Mesenteric fat pad (tissue), 1 donor: ENCODE measurements at regions not wholly inside any gene's neighbourhood (a gene's known extent, or its start where the extent isn't known, plus 50 kb on each side); places are given as distances from the start of the nearest gene placed in this dataset.
"Not testable (repeated sequence)": the region's sequence is repeated elsewhere in the genome, so short reads cannot be mapped to it uniquely, and the experiment has no call there.

Source experiments
- DNase-seq: peaks from one replicate; pipeline ENCODE4 v3.0.0-alpha.2; 2020; ENCODE audit warnings: low spot score
- donor health status: DM: yes; HTN: yes; CAD: no.

DNA sequence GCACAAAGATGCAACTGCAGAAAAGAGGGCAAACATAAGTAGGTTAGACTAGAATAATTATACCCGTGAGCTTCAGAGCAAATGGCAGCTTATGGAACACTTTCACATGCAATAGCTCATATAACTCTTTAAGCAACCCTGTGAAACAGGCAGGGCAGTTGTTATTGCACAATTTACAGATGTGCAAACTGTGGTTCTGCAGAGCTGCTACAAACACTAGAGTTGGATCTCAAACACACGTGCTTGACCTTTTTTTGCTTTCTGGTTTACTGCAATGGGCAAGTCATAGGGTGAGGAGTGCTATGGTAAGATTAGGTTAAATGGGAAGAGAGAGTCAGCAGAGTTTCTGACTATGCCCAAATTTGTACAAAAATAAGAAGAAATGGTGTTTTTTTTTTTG lies 610.8 kb downstream of the GATA3 start:
- no peak for DNase-seq

DNA sequence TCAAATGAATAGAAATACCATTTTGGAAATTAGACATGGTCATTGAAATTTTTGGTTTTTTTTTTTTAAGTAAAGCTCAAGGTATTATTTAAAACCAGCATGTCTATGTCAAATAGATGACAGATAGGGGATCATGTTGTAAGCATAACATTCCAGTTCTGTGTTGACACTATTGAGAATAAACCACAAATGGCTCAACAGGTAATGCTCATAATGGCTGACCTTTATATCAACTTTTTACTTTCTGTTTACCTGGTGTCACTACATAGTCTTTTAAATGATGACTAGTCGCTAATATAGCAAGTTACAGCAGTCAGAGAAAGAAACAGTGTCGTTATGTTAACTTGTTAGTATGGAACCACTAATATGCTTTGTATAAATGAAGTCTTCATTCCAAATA lies 616.0 kb downstream of the GATA3 start:
- no peak for DNase-seq

DNA sequence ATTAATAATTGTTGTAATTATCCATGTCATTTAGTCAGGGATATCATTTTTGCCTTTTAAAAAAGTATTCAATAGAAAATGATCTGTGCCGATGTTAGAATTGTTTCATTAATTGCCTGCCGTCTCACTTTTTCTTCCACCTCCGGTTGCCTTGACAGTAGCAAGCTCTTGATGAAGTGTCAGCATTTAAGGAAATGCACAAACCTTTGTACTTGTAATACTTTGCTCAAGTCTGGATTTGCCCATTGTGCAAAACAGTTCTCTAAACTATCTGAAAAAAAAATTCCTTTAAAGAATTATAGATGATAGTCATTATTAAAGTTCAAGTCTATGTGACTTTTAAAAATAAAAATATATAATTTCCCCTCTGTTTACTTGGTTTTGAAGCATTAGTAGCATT lies 619.7 kb downstream of the GATA3 start:
- DNase-seq = no peak

DNA sequence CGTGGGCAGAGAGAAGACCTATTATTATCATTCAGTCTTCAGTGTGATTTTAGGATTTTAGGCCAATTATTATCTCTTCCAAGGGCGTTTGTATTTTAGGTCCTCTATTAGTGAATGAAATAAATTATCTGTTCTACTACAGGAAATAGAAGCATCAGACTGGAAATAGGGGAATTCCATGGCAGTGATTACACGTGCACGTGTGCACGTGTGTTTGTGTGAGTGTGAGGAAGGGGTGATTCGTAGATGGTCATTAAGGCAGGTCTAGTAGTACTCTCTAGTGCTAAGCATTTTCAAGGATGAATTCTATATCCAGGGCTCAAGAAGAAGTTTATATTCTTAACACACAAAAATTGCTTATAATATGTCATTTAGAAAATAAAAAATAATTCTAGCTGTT lies 623.2 kb downstream of the GATA3 start:
- no peak for DNase-seq

DNA sequence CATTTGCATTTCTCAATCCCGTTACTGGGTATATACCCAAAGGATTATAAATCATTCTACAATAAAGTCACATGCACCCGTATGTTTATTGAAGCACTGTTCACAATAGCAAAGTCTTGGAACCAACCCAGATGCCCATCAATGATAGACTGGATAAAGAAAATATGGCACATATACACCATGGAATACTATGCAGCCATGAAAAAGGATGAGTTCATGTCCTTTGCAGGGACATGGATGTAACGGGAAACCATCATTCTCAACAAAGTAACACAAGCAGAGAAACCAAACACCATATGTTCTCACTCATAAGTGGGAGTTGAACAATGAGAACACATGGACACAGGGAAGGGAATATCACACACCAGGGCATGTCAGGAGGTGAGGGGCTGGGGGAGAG lies 630.4 kb downstream of the GATA3 start:
- DNase-seq = not testable (repeated sequence)

DNA sequence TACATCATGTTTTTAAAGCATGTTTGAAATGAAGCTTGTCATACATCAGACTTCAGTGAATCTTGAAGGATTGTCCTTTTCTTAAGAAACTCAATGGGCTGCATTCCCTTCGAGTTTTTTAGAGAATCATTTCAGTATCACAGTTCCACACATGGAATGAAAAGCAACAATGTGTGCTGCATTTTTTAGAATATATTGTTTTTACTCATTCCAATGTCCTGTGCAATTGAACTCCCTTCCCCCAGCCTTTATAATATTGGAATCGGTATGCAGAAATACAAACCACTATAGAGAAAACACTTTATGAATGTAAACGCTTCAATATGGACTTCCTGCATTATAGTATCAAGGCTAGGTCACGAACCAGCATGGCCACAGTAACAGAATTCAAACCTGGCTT lies 634.4 kb downstream of the GATA3 start:
- DNase-seq = no peak

DNA sequence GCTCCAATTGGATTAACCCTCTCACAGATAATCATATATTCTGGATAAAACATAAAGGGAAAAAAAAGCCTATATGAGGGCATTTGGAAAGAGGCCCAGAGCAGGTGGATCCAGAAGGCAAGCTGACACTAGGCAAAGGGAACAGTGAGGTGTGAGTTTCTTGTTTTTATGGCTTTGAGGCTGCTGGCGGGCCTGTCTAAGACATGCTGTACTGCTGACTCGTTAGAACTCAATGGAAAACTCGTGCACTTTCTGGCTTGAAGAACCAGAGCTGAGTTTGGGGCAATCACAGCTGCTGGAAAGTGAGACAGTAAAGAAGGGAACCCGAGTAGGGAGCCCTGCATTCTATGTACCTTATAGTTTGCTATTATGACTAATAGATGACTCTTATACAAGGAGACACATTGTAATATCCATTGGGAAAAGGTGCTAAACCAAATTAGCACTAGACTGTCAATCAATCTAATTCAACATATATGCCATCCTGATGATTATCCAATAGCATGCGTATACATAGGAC lies 637.1 kb downstream of the GATA3 start:
- DNase-seq = no peak

DNA sequence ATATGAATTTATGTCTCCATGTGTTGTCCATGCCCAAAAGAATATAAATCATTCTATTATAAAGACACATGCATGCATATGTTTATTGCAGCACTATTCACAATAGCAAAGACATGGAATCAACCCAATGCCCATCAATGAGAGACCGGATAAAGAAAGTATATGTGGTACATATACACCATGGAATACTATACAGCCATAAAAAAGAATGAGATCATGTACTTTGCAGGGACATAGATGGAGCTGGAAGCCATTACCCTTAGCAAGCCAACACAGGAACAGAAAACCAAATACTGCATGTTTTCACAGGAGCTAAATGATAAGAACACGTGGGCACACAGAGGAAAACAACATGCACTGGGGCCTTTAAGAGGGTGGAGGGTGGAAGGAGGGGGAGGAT lies 639.1 kb downstream of the GATA3 start:
- DNase-seq = not testable (repeated sequence)

DNA sequence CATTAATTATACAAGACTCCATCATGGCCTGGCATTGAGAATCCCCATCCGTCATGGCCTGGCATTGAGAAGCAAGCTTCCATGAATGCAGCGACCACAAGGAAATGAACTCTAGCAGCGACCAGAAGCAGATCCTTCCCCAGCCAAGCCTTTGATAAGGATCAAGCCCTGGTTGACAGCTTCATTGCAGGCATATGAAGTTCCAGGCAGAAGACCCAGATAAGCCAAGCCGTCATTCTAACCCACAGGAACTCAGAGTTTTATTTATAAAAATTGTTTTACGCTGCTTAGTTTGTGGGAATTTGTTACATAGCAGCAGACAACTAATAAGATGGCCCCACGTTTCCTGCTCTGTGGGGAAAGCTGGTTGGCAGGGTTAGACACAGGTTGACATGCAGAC lies 642.3 kb downstream of the GATA3 start:
- DNase-seq = no peak

DNA sequence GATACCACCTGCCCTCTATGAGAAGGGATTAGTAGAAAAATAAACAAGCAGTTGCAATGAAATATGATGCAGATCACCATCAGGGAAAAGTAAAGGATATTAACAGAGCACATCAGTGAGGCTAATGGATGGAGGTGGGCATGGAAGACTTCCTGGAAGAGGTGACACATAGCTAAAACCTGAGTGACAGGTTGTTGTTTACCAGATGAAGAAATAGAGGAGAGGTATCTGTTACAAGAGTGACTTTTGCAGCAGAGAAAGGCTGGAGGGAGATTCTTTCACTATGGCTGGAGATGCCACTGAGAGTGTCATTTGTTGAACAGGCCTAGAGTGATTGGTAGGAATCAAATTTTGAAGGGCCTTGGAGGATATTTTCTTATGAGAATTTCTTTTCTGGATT lies 646.2 kb downstream of the GATA3 start:
- no peak for DNase-seq

DNA sequence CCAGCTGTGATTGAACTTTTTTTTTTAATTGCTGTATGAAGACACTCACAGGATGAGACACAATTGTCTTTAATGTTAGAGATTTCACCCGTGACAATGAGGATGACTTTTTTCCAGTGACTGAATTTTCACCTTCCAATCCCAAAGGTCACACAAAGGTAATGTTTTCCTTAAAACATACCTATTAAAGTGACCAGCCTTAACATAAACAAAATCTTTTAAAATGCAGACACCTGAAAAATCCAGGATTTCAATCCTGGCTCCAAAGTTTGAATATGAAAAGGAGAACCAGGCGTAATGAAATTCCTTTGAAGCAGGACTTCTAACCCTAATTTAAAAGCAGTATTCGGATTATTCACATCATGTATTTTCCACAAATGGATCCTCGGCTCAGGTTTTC lies 647.7 kb downstream of the GATA3 start:
- no peak for DNase-seq

DNA sequence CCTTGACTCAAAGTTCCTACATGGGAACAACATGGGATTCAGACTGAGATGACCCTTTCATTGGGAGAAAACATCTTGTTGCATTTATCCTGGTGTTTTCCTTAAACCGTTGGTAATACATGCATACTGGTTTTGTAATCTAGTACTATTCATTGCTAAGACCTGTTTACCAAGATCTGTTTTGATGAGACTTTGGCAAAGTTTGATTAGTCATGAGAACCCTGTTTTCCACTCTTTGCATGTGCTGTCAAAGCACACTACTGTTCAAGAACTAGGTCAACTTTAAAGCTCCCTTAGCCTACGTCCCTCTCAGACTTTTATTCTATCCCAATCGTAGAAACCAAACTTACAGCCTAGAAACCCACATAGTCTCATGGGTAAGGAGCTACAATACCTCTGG lies 650.9 kb downstream of the GATA3 start:
- DNase-seq = no peak

DNA sequence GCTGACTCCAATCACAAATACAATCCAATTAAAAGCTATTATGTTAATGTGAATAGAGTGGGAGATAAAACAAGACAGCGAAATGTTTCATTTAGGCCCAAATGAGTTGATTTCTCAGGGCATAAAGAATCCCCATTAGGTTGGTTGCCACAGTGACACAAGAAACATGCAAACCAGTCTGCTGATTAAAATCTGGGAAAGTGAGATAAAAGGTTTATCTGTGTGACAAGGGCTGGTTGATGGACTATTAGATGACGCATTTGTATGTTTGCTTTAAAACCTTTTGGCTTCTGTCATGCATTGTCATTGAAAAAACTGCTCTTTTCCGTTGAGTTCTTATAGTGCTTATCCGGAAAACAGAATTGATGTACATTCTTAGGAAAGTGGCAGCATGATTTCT lies 658.2 kb downstream of the GATA3 start:
- DNase-seq = no peak

DNA sequence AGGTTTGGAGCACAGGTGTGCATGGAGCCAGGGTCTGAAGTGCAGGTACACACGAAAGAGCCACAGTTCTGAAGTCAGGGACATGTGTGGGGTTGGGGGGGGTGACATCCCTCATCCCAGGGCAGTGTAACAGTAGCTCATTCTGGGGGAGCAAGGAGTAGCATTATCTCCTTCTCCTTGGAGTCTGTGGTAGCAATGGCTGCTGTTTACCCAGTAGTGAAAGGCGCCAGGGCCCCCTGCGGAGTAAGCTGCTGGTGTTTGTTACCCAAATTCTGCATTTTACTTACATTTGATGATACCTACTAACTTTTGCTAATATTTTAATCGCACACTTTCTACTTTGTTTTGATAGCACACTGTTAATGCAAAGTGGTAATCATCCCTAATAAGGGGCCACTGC lies 665.5 kb downstream of the GATA3 start:
- no peak for DNase-seq

DNA sequence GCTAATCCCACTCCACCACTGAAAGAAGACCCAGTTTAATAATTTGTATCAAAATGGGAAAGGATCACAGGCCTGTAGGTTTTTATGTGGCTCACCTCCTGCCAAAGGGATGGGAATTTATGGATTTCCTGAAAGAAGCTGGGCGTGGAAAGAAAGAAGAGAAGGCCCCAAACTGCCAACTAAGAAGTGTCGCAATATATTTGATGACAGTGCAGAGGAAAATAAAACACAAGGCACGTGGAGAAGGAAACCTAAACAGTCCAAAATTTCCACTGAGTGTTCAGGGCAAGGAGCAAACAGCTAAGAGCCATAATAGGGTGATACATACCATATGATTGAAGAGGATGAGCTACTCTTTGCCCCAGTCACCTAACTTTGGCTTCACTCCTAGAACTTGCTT lies 667.2 kb downstream of the GATA3 start:
- no peak for DNase-seq

DNA sequence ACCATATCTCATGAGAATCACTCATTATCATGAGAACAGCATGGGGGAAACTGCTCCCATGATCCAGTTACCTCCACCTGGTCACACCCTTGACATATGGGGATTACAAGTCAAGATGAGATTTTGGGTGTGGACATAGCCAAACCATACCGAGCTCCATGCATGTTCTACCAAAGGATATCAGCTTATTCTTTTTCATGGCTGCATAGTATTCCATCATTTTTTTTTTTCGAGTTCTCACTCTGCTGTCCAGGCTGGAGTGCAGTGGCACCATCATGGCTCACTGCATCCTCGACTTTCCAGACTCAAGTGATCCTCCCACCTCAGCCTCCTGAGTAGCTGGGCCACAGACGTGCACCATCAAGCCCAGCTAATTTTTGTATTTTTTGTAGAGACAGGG lies 668.3 kb downstream of the GATA3 start:
- no peak for DNase-seq

DNA sequence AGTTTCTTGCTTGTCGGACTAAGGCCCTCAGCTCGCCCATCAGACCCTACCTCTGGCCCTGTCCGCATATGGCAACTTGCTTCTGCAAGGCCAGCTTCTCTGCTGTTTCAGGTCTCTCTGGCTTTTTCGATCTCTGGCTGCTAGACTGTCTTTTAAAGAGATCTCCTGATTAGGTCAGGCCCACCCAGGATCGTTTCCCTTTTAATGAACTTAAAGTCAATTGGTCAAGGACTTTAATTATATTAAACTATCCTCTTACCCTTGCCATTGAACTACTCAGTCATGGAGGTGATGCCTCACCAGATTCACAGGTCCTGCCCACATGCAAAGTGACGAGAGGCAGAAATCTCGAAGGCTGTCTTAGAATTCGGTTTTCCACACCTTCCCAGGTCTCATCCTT lies 670.9 kb downstream of the GATA3 start:
- no peak for DNase-seq

DNA sequence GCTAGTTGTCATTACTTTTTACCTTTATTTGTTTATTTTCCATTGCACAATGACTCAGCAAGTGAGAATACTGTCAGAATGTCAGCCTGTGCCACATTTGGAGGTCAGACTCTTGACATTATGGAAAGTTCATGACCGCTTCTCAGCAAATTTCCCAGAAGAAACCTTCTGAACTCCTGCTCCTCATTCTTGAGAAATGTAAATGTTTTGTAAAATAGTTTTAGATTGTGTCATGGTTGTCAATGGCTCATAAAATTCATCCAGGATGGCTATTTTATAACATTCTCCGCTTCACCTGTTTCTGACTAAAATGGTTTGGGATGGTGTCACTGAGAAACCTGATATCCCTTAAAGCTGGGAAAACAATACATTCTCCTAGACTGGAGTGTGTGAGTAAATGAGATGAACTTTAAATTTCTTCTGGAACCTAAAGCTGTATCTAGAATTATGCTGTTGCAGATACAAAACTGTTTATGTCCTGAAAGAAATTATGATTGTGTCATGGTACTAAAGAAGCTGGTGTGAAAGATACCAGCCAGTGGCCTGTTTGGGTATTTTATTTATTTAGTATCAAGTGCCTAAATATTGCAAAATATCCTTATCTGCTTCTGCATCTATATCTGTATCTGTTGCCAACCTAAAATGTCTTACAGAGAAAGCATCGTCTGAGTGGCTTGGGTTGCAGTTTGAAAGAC lies 671.7 kb downstream of the GATA3 start:
- DNase-seq = no peak

DNA sequence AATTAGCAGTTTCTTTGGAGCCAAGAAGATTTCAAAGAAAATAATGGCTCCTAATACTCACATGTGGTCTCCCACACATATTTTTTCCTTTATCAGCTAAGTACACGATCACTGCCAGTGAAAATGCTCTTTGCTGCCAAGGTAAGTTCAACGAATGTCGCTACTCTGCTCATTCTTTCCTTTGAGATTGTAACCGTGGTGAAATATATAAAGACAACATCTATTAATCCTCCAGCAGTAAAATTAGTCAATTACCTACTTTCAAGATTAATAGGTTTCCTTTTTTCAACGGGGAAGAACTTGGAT lies 672.2 kb downstream of the GATA3 start:
- DNase-seq = no peak

DNA sequence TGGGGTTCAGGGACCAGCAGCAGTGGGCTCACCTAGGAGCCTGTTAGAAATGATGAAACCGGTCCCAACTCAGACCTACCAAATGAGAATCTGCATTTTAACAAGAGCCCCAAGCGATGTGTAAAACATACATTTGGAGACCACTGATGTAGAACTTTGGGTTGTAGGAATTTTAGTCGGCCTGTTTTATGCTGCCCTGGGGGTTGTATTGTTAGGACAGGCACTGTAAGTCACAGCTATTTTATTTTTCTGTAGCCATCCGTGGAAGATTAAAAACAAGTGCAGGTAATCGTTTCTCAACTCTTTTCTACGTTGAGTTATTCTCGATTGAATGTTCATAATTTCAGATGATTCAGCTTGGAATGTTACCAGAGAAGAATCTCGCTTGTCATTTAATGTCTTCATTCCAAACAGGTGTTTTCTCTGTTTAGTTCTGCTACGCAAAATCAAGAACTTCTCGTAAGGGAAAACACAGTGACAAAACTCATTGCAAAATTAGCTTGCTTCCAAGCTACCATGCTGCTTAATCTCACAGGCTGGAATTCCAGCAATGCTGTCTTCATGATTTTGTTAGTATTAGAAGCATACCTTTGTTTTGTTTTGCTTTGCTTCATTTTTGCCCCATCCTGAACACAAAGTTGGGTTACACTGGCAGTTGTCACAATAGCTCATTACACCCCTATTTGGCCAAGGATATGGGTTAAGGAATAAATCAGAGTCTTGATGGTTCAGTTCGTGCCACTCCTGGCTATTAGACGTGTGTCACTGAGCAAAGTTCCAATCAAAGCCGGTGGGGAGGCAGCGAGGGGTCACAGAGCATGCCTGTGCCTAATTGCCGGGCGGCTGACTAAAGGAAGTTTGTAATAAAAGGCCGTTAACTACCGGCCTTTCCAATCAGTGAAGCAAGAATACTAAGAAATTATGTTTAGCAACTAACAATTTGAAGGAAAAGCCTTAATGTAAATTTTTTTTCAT lies 676.9 kb downstream of the GATA3 start:
- no peak for DNase-seq

DNA sequence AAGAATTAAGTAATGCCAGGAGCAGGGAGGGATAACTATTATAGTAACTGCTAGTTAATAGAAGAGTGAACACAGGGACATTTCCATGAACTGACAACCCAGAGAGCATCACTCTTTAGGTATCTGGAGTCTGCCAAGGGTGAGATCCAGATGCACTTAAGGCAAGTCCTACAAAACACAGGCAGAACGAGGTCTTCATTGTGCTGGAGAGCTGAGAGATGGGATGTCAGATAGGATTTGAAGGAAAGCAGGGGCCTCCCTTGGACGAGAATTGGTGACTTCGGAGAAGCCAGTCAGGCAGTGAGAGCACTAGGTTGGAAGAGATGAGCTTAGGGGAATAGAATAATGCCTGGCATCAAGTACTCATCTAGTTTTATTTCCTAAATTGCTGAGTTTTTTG lies 684.5 kb downstream of the GATA3 start:
- no peak for DNase-seq

DNA sequence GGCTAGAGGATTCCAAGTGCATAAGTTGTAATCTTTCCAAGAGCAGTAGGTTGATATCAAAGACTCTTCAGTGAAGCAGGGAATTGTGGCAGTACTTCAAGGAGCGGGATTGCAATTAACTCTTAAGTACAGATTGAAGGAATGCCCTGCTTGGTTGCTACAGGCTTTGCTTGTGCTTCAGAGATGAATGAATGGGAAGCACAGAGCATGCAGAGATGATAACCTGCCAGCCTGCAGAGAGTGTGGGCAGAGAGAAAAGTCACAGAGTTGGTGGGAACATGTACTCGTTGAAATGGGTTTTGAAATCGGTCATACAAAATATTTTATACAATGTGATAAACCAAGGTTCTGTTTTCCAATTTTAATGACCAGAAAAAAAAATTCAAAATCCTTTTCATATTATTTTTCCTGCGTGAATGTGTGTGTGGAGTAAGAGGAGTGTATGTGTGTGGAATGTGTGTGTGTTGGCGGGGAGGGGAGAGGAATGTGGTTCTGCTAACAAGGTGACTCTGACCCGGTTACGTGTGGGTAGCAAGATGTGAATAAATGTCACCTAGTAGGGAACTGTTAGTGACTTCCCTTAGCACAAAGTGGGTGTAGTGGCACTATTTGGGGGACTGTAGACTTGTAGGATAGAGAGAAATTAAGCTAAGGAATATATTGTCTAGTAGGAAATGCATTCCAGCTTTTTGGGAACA lies 697.8 kb downstream of the GATA3 start:
- no peak for DNase-seq
